ENCODE measurements at regions not wholly inside any gene's neighbourhood (a gene's known extent, or its start where the extent isn't known, plus 50 kb on each side); places are given as distances from the start of the nearest gene placed in this dataset.

- TF ChIP-seq POLR2A (IDR thresholded peaks at IDR 0.05) (no peak), CTCF (IDR thresholded peaks at IDR 0.05) (no peak)
Measured at GRCh38 chr17:74083321-74083720, 120.2 kb upstream of the RPL38 start.

Measured in esophagus squamous epithelium (tissue), 4 donors.